ENCODE measurements at regions not wholly inside any gene's neighbourhood (a gene's known extent, or its start where the extent isn't known, plus 50 kb on each side); places are given as distances from the start of the nearest gene placed in this dataset.

- no peak for DNase-seq
Measured at GRCh38 chr1:4512636-4513035, 141.8 kb upstream of the AJAP1 start.

GRCh38 chr1:4513685-4514084 lies 140.7 kb upstream of the AJAP1 start:
- no peak for DNase-seq

- no peak for DNase-seq
Measured at GRCh38 chr1:4515727-4516289, 138.6 kb upstream of the AJAP1 start.

GRCh38 chr1:4516596-4516995 lies 137.8 kb upstream of the AJAP1 start:
- no peak for DNase-seq

- DNase-seq = no peak
Measured at GRCh38 chr1:4517186-4517954, 137.0 kb upstream of the AJAP1 start.

GRCh38 chr1:4518621-4519020 lies 135.8 kb upstream of the AJAP1 start:
- no peak for DNase-seq

- DNase-seq = no peak
Measured at GRCh38 chr1:4519954-4520353, 134.5 kb upstream of the AJAP1 start.

GRCh38 chr1:4523551-4523950 lies 130.9 kb upstream of the AJAP1 start:
- DNase-seq = no peak

- no peak for DNase-seq
Measured at GRCh38 chr1:4526747-4527146, 127.7 kb upstream of the AJAP1 start.

GRCh38 chr1:4527819-4528218 lies 126.6 kb upstream of the AJAP1 start:
- DNase-seq = peak; percentile 24

GRCh38 chr1:4528590-4528989 lies 125.8 kb upstream of the AJAP1 start:
- no peak for DNase-seq

GRCh38 chr1:4529446-4530165 lies 124.8 kb upstream of the AJAP1 start:
- DNase-seq = no peak

GRCh38 chr1:4530166-4530785 lies 124.1 kb upstream of the AJAP1 start:
- DNase-seq = no peak

- DNase-seq = no peak
Measured at GRCh38 chr1:4531842-4532241, 122.6 kb upstream of the AJAP1 start.

GRCh38 chr1:4532656-4533055 lies 121.8 kb upstream of the AJAP1 start:
- DNase-seq = no peak

- DNase-seq = no peak
Measured at GRCh38 chr1:4546911-4547310, 107.5 kb upstream of the AJAP1 start.

- DNase-seq = no peak
Measured at GRCh38 chr1:4549930-4550329, 104.5 kb upstream of the AJAP1 start.

- no peak for DNase-seq
Measured at GRCh38 chr1:4550941-4551340, 103.5 kb upstream of the AJAP1 start.

- no peak for DNase-seq
Measured at GRCh38 chr1:4551706-4552105, 102.7 kb upstream of the AJAP1 start.

GRCh38 chr1:4553761-4554160 lies 100.6 kb upstream of the AJAP1 start:
- DNase-seq = no peak

- DNase-seq = no peak
Measured at GRCh38 chr1:4554271-4554865, 100.0 kb upstream of the AJAP1 start.

GRCh38 chr1:4557949-4558348 lies 96.5 kb upstream of the AJAP1 start:
- no peak for DNase-seq

- DNase-seq = no peak
Measured at GRCh38 chr1:4561205-4561604, 93.2 kb upstream of the AJAP1 start.
